ENCODE measurements at regions not wholly inside any gene's neighbourhood (a gene's known extent, or its start where the extent isn't known, plus 50 kb on each side); places are given as distances from the start of the nearest gene placed in this dataset.

DNA sequence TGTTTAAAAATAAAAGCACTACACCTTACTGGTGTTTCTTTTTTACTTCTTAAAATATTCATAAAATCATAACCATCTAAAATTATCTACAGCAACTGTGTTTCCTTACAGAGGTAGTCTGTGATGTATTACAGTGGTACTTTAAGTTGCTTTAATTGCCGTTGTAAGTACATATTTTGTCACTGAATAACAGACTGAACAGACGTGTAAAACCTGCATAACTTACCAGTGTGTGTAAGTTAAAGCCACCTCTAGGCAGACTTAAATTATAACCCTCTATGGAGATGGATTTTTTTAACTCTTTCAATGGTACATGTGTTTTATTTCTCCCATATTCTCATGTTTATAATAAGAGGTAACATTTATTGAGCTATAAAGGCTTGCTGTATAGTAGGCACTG lies 166.8 kb downstream of the NR4A2 start:
- H3K4me3 ChIP-seq (ENCODE audit: low read depth, low read length) = no peak overlapping the region

DNA sequence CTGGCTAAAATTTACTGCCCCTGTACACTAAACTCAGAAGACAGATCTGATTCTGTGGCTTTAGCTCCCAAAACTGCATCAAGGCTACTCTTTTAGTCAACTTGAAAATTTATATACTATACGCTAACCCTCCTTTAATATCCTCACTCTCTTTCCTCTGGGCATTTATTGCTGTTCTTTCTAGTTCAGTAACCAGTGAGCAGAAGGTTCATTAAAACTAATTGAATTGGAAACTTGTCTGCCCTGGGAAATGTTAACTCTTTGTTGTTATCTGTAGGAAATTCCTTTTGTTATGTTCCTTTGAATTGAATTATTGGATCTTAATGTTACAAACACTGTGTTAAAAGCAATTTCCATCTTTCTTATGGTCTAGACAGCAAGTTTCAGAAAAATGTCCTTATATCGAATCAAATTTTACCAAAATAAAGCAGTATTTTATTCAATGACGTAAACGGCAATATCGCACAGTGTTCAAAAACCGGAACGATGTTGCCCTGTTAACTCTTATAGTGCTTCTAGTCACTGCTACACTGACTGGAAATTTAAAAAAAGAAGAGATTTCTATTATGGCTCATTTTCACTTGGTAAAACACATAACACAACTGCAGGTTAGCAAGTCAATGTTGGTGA lies 168.3 kb downstream of the NR4A2 start:
- no peak overlapping the region for H3K4me3 ChIP-seq (ENCODE audit: low read depth, low read length)

DNA sequence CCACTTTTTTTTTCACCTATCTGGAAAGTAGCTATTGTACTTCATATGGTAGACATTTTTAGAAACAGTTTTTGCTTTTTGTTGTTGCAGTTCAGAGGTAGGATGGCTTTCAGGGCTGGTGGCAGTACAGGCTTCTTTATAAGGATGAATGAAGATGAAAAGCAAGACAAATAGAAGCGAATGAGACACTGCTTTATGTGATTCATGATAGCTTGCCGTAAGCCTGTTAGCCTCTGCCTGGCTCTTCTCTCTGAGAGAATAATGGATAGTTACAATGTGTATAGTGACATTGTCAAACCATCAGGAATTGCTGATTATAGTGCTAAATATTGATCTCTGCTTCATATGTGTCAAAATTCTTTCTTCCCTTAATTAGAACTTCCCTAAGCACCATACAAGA lies 173.7 kb downstream of the NR4A2 start:
- H3K4me3 ChIP-seq (ENCODE audit: low read depth, low read length) = no peak overlapping the region

DNA sequence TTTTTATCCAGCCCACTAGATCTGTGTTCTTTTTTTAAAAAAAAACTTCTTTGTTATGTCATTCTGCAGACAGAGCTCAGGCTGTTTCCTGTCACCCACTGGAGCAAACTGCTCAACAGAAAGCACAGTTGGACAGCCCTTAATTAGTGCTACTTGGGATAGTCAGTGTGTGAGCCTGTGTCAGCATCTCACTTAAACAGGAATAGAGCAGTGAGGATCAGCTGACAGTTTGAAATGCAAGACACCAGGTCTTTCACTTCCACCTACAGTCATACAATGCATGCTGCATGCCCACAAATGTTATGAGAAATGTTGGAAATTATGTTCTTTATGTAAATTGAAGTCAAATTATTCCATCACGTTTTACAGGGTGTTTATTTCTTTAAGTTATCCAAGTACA lies 174.9 kb downstream of the NR4A2 start:
- H3K4me3 ChIP-seq (ENCODE audit: low read depth, low read length) = no peak overlapping the region

DNA sequence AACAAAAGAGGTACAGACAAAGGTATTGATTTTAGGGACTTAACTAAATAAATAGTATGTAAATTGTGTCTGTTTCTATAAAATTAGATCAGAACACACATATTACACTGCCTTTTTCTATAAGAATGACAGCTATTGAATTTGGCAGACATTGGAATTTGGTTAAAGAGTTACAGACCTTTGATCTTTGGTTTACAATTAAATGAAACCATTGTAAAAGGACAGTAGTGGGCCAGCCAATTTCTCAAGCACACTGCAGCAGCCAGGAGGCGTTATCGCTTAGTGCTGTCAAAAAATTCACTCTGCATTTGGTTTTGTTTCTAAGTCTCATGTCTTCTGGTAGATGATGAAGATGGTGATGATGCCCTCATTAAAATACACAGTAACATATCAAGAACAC lies 175.9 kb downstream of the NR4A2 start:
- H3K4me3 ChIP-seq (ENCODE audit: low read depth, low read length) = no peak overlapping the region

DNA sequence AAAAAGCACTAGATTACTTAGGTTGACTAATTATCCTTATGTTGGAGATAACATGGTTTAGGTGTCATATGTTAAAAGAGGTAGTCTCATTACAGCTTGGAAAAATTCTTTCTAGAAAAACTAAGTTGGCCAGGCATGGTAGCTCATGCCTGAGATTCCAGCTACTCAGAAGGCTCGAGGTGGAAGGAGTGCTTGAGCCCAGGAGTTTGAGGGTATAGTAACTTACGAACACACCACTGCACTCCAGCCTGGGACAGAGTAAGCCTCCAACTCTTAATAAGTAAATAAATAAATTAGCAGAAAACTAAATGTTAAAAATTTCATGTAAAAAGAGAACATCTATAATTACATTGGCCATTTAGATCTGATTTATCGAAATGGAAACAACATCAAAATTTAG lies 177.2 kb downstream of the NR4A2 start:
- no peak overlapping the region for H3K4me3 ChIP-seq (ENCODE audit: low read depth, low read length)

DNA sequence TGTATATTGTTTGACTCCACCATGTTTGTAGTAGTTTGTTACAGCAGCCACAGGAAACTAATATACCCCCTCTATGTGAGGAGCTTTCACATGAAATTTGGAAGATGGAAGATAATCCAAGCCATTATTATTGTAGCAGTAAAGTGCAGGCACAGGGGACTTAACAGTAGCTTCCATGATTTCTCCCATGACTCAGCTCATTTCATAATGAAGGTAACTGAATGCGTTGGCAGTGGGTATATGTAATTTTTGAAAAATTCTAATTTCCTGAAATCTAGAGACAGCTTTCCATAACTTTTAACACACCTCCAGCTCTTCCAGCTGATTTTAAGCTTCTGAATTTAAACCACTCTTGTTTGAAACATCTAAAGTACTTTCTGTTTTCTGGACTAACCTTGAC lies 181.2 kb downstream of the NR4A2 start:
- H3K4me3 ChIP-seq (ENCODE audit: low read depth, low read length) = no peak overlapping the region

DNA sequence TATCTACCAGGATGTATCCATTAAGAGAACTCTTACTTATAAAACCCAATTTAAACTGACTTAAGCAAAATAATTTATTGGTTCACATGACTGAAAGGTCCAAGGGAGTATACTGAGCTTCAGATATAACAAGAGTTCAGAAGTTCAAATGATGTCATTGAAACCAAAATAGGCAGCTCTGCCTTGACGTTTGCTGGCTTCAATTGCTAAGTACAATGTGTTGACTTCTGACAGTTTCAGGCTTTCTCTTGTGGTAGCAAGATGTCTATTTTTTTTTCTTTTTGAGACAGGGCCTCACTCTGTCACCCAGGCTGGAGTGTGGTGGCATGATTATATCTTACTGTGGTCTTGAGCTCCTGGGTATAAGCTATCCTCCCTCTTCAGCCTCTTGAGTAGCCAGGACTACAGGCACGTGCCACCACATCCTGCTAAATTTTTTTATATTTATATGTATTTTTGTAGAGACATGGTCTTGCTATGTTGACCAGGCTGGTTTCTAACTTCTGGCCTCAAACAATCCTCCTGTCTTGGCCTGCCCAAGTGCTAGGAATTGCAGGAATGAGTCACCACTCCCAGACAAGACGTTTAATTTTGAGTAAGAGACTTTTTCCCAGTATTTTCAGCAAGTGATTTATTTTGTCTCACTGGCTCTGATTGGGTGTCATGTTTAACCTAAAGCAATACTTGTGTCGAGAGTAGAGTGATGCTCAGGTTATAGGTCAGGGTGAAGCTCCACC lies 184.8 kb downstream of the NR4A2 start:
- no peak overlapping the region for H3K4me3 ChIP-seq (ENCODE audit: low read depth, low read length)

DNA sequence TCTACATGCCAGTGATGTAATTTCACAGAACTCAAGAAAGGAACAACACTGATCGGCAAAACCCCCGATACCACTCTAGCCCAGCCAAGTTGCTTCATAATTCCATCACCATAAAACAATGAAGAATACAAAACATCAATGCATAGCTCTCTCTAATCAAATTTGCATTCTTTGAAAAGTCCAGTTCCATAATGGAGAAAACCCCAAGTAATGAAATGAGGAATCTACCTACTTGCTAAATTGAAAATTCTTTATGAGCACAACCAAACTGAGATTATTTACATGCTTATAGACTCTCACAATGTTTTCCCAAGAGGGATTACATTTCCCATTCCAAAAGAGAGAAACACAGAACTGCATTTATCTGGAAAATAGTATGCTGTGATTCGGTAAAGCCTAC lies 186.5 kb downstream of the NR4A2 start:
- H3K4me3 ChIP-seq (ENCODE audit: low read depth, low read length) = no peak overlapping the region

DNA sequence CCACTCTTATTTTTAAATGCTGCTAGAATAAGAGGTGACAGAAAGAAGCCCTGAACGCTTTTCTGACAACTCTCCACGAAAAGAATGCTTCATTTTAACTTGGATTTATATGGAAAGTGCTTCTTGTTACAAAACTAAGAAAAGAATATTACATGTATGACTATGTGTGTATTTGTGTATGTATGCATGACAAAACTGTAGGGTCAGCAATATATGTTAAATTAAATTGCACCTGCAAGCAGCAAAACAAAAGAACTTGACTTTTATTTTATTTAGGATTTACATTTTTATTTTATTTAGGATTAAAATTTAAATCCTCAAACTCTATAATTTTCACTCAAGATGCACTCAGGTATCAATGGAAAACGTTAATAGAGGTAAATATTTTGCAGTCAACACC lies 187.1 kb downstream of the NR4A2 start:
- no peak overlapping the region for H3K4me3 ChIP-seq (ENCODE audit: low read depth, low read length)

DNA sequence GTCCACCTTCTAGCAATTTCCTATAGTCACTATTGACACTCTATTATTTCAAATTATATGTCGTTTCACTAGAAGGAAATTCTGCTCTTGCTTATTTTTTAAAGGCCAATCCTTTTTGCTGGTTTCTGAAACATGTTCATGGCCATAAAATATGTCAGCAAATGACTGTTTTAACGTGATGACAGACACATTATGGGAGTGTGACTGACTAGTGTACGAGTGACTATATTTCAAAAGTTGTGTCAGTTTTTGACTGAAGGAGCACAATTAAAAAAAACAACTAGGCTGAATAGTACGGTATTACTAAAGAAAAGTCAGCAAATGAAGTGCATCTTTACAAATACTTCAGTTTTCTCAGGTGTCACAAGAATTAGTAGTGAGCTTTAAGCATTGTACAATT lies 196.0 kb downstream of the NR4A2 start:
- H3K4me3 ChIP-seq (ENCODE audit: low read depth, low read length) = no peak overlapping the region

DNA sequence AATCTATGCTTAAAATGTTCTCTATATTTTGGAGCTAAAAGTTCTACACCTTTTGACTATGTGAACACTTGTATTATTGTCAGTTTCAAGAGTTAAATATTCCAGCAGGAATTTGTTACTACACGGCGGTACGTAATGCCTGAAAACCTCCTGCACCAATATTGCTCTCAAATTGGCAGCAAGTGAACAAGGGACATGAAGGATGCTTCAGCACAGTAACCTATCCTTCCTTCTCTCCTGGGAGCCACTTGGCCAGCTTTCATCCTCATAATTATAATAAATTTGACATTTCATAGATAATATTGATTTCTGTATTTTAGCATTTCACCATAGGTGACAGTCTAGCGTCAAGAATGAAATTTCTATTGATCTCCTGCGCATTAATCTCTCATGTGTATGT lies 197.6 kb downstream of the NR4A2 start:
- H3K4me3 ChIP-seq (ENCODE audit: low read depth, low read length) = no peak overlapping the region

DNA sequence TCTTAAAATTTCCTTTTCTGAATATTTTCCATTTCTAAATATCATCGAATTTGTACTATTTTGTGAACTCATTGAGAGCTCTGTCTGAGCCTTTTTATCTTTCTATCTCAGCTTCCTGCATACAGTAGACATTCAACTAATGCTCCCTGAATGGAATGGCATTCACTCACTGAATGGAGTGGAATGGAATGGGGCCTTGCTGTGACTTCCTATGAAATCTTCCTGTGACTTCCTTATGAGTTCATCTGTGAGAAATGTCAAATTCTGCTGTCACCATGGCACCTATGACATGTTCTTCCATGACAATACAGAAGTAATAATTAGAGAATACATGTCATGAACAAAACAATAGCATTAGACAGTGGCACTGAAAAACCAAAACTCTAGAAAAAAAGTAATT lies 199.6 kb downstream of the NR4A2 start:
- no peak overlapping the region for H3K4me3 ChIP-seq (ENCODE audit: low read depth, low read length)

DNA sequence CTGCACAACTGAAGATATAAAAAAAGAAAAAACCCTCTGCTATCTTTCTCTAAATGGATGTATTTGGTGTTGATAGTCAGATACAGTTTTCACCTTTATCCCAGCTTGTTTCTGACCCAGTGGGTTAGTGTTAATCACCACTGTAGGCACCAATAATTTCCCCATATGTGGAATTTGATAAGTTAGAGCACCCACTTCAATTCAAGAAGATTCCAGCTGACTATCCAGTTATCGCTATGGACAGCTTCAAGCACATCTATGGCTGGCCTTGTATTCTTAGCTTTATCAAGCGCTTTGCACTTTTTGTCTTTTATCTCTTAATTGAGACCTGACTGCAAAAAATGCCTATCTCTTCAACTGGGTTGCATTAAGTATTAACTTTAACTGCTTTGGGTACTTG lies 200.4 kb downstream of the NR4A2 start:
- no peak overlapping the region for H3K4me3 ChIP-seq (ENCODE audit: low read depth, low read length)

DNA sequence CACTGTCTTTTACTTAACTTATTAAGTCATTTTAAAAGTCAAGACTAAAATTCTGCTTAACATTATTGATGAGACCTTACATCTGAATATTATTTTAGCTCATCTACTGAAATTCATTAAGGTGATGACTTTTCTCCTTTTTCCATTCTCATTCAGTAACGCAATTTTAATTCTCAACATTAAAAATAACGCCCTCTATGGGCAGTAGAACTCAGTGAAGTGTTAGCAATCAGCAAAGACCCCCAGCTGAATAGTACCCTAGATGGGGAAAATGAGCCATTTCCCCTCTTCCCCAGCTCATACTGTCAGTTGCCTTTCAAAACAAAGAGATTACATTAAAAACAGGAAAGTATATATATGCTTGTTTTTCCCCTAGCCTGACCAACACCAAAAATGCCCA lies 203.3 kb downstream of the NR4A2 start:
- H3K4me3 ChIP-seq (ENCODE audit: low read depth, low read length) = no peak overlapping the region

DNA sequence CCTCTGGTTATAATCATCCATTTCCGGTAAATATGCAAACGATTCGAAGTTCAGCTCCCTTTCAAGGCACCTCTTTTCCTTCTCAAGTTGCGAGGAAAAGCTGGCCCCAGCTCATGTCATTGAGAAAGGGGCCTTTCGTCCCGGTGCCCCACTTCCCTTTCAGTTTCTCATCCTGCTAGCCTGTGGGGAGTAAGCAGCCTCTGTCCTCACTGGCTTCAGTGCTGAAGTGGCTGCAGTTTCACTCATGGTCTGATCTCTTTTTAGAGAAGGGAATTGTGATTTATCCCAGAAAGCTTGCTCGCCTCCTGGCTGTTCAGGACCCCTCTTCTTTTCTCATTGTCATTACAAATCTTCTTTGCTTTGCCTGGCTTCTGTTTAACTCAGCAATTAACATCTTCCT lies 207.5 kb downstream of the NR4A2 start:
- H3K4me3 ChIP-seq (ENCODE audit: low read depth, low read length) = no peak overlapping the region

DNA sequence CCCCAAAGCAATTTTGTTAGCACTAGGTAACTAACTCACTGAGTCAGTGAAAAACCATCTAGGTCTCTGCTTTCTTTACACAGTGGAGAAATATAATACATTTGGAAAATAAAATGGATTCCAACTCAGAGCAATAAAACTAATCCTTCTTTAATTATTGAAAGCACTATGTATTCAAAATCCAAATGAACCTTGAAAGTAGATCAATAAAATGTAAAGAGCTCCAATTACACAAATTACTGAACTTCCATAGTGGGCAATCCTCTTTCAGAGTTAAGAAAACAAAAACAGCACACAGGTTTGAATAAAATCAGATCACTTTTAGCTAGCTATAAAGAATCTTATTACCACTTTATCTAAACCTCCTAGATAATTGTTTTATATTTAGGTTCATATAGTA lies 208.1 kb downstream of the NR4A2 start:
- H3K4me3 ChIP-seq (ENCODE audit: low read depth, low read length) = no peak overlapping the region

DNA sequence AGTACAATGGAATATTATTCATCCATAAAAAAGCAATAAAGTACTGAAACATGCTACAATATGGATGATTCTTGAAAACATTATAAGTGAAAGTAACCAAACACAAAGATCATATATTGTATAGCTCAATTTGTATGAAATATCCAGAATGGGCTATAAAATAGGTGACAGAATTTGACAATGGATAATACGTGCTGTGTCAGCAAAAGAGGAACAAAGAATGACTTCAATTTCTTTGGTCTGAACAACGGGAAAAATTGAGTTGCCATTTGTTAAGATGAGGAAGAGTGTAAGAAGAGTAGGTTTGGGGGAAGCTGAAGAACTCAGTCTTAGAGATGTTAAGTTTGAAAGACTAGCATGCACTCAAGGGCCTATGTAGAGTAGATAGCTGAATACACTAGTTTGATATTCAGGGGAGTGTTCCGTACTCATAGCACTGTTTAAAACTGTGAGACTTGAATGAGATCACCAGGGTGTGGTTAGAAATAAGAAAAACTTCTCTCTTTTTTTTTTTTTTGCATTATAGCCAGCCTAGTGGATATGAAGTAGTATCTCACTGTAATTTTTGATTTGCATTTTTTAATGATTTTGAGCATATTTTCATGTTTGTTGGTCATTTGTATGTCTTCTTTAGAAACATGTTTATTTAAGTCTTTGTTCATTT lies 213.6 kb downstream of the NR4A2 start:
- H3K4me3 ChIP-seq (ENCODE audit: low read depth, low read length) = no peak overlapping the region

DNA sequence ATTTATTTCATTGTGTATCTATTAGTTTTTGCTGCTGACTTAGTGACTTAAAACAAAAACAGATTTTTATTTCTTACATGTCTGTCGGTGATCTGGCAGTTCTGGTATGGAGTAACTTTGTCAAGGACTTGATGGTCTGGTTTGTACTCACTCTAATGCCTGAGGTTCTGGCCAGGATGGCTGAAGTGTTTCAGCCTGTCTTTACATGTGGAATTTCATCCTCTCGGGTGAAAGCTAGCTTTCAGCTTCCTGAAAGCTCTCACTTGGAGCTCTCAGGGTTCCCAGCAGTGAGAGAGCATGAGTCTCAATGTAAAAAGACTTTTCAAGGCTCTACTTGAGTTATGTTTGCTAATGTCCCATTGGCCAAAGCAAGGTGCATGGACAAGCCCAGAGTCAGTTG lies 216.4 kb downstream of the NR4A2 start:
- H3K4me3 ChIP-seq (ENCODE audit: low read depth, low read length) = no peak overlapping the region

DNA sequence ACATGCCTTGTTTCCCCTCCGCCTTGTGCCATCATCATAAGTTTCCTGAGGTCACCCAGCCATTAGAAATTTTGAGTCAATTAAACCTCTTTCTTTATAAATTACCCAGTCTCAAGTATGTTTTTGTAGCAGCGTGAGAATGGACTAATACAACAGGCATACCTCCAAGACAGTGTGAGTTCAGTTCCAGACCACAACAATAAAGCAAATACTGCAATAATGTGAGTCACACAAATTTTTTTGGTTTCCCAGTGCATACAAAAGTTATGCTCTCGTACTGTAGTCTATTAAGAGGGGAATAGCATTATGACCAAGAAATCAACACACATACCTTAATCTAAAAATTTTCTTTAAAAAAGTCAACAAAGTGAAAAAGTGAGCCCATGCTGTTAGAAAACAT lies 217.2 kb downstream of the NR4A2 start:
- no peak overlapping the region for H3K4me3 ChIP-seq (ENCODE audit: low read depth, low read length)

DNA sequence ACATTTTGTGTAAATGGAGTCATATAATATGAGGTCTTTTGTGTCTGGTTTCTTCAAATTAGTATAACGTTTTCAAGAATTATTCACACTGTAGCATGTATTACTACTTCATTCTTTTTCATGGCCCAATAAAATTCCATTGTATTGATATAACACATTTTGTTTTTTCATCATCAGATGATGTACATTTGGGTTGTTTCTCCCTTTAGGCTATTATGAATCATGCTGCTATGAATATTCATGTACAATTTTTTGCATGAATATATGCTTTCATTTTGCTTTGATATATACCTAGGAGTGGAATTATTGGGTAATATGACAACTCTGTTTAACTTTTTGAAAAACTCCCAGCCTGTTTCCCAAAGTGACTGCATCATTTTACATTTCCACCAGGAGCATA lies 220.2 kb downstream of the NR4A2 start:
- H3K4me3 ChIP-seq (ENCODE audit: low read depth, low read length) = no peak overlapping the region

DNA sequence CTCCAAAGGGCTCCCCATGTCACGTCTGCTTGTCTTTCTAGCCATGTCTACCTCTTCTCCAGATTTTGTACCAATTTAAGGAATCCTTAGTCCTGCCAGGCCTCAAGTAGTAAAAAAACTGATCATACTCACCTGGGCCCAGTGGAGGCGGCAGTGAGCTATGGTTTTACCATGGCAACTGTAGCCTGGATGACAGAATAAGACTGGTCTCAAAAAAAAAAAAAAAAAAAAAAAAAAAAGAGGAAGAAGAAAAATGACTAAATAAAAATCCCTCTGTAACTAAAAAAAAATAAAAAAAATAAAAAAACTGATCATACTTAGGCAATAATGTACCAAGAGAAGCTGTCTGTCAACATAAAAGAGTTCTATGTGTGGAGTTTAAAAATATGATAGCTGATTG lies 221.6 kb downstream of the NR4A2 start:
- no peak overlapping the region for H3K4me3 ChIP-seq (ENCODE audit: low read depth, low read length)

DNA sequence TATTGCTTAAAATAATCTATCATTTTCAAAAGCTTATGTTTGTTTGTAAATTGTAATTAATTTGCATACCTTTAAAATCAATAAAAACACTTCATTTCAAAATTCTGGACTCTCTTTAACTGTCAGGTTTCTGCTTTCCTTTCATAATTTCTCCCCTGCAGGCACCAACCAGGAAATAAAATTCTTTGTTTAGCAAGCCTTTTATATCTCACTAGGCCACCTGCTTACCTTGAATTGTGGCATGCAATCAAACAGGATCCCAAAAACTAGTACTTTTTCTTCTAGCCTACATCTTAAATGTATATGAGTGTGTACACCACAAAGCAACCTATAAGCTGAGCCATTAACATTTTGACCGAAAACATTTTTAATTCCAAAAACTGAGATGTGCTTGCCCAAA lies 233.1 kb downstream of the NR4A2 start:
- no peak overlapping the region for H3K4me3 ChIP-seq (ENCODE audit: low read depth, low read length)

All from iPS-11a (cell line).